GM12875 (cell line): ENCODE measurements at regions not wholly inside any gene's neighbourhood (a gene's known extent, or its start where the extent isn't known, plus 50 kb on each side); places are given as distances from the start of the nearest gene placed in this dataset.
"Not testable (repeated sequence)": the region's sequence is repeated elsewhere in the genome, so short reads cannot be mapped to it uniquely, and the experiment has no call there.

Experiments
- H3K4me3 ChIP-seq: one replicate; pipeline ENCODE4 v1.5.1; 2011; ENCODE audit warnings: low read depth, low read length, control low read depth
- CTCF ChIP-seq: IDR thresholded peaks from 2 replicates; pipeline ENCODE4 v1.5.1; 2011; ENCODE audit warnings: low read depth, mild to moderate bottlenecking, control low read depth, inconsistent platforms, low read length, moderate library complexity, borderline replicate concordance; ENCODE audit not compliant: insufficient read depth

- no peak for TF ChIP-seq CTCF
- H3K4me3 ChIP-seq: no peak overlapping the region
Observed at GRCh38 chr5:136579238-136579637, 213.9 kb upstream of the TRPC7 start.

- not testable (repeated sequence) for H3K4me3 ChIP-seq
Observed at GRCh38 chr5:136569875-136570274, 204.5 kb upstream of the TRPC7 start.

GRCh38 chr5:136565457-136565856 is 200.1 kb upstream of the TRPC7 start:
- not testable (repeated sequence) for H3K4me3 ChIP-seq

GRCh38 chr5:136565050-136565449 is 199.7 kb upstream of the TRPC7 start:
- not testable (repeated sequence) for H3K4me3 ChIP-seq

- H3K4me3 ChIP-seq: not testable (repeated sequence)
Observed at GRCh38 chr5:136564431-136564830, 199.1 kb upstream of the TRPC7 start.

GRCh38 chr5:136563489-136563888 is 198.1 kb upstream of the TRPC7 start:
- no peak for TF ChIP-seq CTCF
- no peak overlapping the region for H3K4me3 ChIP-seq

- no peak overlapping the region for H3K4me3 ChIP-seq
- no peak for TF ChIP-seq CTCF
Observed at GRCh38 chr5:136560126-136560525, 194.8 kb upstream of the TRPC7 start.

GRCh38 chr5:136559651-136560050 is 194.3 kb upstream of the TRPC7 start:
- H3K4me3 ChIP-seq: no peak overlapping the region
- TF ChIP-seq CTCF: no peak

GRCh38 chr5:136547096-136547495 is 181.8 kb upstream of the TRPC7 start:
- not testable (repeated sequence) for H3K4me3 ChIP-seq

- H3K4me3 ChIP-seq: not testable (repeated sequence)
Observed at GRCh38 chr5:136546441-136546840, 181.1 kb upstream of the TRPC7 start.

GRCh38 chr5:136545031-136545430 is 179.7 kb upstream of the TRPC7 start:
- H3K4me3 ChIP-seq: not testable (repeated sequence)
